Suppressor macrophage (primary cell): ENCODE measurements at regions not wholly inside any gene's neighbourhood (a gene's known extent, or its start where the extent isn't known, plus 50 kb on each side); places are given as distances from the start of the nearest gene placed in this dataset.
A peak's percentile ranks its signal among the peaks of the same experiment; 100 is the strongest.

Experiments
- DNase-seq, 4 experiments: peaks; one replicate each; pipeline ENCODE4 v3.0.0-alpha.2; 2020 to 2022

DNA sequence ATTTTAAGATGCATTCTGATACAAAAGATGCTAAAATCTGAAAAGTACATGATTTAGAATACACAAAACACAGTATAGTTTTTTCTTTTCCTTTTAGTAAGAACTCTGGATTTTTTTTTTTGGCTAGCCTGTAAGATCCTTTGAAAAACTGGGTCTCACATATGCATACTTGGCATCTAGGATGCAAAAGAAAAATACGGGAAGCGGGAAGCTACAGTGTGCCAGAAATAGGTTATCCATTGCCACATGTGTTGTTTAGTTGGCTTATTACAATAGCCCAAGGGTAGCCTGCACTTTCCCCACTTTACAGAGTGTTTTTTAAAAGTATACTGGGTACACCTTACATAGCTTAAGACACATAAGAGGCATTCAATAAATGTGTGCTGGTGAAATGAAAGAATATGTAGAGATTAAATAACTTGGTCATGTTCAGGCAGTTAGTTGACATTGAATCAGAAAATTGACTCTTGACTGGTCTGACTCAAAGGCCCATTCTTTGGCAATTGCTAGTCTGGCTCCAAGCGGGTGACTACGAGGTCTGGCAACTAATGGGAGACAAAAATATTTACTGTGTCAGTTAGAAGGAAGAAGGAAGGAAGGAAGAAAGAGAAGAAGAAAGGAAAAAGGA is 286.8 kb upstream of the TRIB2 start:
- DNase-seq, result peak; percentile 9 to 47 (median 25)

DNA sequence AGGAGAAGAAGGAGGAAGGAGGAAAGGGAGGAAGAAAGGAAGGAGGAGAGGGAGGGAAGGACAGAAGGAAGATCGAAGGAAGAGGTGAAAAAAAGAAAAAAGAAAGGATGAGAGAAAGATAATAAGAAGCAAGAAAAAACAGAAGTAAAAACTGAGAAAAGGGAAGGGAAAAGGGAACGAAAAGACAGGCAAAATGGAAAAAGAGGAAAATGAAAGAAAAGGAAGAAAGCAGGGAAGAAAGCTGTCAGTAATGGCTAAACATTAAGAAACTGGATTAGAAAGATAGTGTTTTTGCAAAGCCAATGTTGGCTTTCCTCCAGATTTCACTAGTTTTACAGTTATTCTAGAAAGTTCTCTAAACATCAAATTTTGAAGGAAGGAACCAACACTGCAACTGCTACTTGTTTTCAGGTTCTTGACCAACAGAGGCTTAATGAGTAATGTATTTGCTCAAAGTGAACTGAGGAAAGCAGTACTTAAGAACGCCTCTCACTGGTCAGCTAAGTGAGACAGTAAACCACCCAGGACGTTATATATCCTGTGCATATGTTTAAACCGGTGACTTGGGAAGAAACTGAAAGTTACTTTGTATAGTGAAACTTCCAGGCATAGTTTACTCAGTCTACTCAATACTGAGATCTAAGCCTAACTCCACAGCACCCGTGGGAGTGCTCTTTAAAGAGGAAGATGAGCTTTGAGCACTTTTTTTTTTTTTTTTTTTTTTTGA is 286.2 kb upstream of the TRIB2 start:
- DNase-seq, result peak; percentile 66 to 88 (median 77)

DNA sequence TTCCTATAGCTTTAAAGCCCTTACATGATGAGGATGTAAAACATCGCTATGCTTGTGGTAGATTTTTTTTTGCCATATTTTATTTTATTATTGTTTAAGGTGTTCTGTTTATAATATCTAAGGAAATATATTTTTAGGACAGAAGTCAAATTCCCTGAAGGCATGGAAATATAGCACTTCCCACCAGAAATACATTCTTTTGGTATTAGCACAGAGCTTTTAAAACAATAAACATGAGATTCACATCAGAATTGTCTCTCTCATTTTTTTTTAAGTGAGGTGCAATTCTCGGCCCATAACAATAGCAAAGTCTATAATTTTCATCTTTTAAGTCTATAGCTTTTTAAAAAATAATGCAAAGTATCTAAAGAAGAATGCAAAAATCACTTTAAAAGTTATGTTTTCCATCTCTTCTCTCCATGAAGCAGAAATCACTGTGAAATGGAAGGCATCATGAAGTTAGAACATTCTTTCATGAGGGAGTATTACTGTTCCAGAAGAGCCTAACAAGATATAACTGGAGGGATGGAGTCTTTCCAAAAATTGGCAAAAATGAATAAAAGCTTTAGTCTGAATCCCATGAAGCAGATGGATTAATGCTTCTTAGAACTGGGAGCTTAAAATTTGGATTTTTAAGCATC is 283.6 kb upstream of the TRIB2 start:
- DNase-seq, result no peak

DNA sequence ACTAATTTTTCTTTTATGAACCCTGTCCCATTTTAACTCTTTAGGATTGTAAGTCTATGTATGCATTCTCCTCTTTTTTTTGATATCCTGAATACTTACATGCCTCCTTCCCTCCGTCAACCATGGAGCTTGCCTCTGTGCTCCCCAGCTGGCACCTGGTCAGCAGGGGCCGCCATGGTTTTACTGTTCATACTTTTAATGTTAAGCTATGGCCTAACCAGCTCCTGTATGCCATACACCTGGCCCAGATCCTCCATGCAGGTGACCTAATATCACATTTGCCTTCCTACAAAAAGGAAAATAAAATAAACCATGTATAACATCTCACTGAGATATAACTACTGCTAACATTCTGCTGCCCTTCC is 283.1 kb upstream of the TRIB2 start:
- DNase-seq, result no peak

DNA sequence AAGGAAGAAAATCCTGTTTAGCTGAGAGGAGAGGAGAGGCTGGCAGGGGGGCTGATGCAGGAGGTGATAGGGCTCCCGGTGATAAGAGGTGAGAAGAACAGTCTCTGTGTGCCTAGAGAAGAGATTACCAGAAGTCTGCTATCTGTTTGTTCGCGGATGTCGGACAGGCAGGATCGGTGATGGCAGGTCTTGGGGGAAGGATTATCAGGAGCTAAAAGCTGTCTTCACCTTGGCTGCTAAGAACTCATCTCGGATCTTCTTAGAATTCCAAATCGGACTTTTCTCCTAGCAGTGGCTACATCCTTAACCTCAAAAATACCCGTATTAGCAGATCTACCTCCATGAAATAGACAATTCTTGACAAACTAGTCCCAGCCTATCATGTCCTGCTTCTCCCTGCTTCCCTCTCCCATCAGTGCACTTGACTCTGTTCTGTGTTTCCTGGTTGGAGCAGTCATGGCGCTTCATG is 282.1 kb upstream of the TRIB2 start:
- no peak for DNase-seq

DNA sequence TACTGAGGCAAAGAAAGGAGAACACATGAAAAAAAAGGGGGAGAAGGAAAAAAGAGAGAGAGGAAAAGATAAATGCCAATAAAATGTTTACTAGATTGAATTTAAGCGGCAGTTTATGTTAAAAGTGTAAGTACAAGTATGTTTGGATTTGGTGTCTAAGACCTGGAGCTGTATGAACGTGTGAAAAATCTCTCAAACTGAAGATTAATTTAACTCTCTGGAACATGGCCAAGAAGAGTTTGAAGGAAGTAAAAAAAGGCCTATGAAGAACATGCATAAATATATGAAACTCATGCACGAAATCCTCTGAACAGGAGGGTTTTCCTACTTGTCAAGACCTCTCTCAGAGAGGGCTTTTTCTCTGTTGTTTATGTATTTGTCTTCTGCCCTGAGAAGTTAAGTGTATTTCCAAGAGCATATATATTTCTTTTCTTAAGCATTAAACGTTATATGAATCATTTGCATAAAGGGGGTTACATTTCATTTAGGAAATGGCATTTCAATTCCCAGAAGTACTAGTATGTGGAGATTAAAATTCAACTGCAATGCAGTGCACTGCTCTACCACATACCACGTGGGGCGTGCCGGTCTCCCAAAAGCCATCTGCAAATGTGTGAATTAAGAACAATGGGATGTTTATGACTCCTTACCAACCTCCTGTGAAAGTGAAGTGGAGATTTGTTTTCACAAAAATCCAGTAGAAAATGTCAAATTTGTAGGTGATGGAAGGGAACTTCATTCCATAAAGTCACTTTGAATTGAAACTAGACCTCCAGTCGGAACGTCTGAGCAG is 281.1 kb upstream of the TRIB2 start:
- peak in 1 of 4 experiments; percentile 27 for DNase-seq

DNA sequence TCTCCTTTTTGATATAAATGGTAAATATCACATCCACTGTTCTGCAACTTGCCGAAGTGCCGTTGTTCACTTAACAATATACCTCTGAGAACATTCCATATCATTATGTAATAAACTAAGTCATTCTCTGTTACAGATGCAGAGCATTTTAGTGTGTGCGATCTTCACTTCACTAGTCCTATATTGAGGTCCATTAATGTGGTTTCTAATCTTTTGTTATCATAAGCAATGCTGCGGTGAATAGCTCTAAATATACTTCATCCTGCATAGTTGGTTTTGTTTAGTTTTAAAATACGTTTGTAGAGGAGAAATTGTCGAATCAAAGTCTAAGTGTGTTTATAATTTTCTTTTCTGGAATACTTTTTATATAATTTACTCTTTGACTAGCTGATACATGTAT is 280.3 kb upstream of the TRIB2 start:
- no peak for DNase-seq

DNA sequence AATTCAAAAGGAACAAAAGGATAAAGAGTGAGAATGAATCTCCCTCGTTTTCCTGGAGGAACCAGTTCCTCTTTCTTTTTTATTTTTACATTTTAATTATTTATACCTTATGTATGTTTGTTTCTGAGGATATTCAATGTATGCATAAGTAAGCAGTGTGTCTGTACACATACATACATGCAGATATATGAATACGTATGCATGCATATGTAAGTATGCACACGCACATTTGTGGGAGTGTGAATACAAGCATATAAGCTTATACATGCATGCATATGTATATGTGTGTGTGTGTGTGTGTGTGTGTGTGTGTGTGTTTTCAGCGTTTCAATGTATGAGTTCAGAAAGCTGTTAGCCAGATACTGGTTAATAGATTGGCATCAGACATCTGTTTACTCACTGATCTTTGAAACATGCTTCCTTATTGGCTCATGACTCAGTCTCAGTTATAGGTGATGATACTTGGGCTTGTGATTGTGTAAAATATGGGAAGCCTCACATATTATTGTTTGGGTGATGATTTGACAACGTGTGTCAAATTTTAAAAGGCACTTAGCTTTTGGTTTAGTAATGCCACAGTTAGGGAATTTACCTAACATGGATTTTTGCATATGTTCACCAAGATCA is 279.7 kb upstream of the TRIB2 start:
- DNase-seq, result peak in 2 of 4 experiments; percentile 36 to 55

DNA sequence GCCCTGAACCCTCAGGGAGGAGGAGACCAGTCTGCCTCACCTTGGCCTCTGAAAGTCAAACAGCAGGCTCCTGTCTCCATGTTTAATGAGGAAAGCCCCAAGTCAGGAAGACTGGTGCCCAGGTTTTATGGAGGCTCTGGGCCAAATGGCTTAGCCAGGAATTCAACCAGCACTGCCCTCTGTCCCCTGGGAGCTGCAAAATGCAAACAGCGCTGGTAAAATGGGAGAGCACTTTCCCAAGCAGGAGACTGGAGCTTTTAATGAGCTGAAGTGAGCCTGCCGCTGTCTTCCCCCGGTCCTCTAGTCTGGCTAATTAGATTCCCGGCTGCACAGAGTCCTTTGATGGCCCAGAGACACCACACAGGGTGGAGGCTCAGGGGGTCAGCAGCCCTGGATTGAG is 276.0 kb upstream of the TRIB2 start:
- no peak for DNase-seq

DNA sequence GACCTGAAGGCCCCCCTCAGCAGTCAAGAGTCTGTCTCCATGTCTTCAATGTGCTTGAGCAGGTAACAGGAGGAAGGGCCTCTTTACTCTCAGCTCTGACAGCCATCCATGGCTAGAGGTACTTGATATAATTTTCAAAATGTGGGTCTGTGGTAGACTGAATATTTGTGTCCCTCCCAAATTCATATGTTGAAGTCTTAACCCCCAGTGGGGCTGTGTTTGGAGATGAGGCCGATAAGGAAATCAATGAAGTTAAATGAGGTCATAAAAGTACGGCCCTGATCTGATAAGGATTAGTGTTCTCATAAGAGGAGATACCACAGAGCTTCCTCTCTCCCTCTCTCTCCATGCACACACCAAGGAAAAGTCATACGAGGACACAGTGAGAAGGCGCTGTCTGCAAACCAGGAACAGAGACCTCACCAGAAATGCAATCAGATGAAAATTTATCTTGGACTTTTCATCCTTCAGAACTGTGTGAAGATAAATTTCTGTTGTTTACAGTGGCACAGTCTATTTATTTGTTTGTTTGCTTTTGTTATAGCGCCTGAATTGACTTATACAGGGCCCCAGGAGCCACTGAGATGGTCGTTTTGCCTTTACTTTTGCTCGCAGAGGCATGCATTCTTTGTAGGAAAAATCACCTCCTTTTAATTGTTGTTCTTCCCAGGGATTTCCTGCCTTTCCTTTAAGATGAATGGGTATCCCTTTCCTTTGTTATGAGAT is 274.8 kb upstream of the TRIB2 start:
- peak in 1 of 4 experiments; percentile 5 for DNase-seq

DNA sequence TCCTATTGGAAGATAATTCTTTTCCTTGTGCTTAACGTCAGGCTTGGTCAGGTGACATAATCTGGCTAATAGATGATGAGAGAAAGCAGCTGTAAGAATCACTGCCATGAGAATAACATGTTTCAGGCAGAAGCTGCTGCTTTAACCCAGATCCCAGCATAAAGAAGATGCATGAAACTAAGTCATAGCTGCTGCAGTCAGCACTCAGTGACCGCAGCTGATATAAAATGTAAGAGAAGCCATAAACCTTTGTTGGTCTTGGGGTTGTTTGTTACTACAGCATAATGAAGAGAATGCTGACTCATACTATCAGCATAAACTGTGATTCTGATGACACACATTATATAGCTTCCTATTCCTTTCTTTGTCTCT is 274.3 kb upstream of the TRIB2 start:
- DNase-seq, result peak in 2 of 4 experiments; percentile 16 to 24

DNA sequence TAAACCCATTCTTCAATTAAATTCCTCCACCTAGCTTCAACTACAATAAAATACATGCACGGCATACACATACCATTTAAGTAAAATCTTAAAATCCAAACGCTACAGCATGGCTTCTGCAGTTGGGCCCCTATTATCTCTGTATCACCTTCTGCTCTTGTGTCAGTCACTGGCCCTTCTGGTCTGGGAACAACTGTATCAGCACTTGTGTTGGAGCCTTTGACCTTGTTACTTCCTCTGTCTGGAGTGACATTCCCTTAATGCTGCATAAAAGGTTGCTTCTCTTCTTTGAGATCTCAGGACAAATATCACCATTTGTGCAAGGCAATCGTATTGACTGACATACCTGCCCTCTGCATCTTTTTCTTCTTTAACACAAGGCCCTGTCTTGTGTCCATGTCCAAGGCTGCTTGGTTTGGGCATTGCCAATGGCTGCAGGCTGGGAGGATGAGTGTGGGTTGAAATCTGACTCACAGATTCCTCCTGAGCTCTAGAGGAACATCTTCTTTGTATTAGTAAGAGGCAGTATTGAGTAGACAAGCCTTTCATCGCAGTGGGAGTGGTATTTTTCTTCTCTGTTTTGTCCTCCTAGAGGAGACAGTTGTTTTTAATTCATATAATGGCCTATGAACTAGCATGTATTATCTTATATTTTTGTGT is 267.8 kb upstream of the TRIB2 start:
- peak; percentile 70 to 86 (median 76) for DNase-seq

DNA sequence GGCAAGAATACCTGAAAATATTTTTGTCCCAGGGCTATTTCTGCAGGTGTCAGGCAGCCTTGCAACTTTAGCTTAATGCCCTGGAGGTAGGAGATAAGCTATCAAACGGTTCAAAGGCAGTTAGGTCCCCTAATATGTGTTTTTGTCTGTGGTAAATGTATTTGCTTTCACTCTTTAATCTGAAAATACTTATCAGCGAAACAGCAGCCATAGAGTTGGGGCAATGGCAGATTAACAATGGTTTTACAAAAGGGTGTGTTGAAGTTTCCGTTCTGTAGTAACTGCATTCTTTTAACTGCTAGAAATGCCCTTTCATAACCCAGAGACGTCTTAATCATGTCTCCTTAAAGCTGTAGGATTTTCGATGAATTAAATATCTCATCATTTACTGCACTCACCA is 265.0 kb upstream of the TRIB2 start:
- DNase-seq, result peak in 1 of 4 experiments; percentile 8

DNA sequence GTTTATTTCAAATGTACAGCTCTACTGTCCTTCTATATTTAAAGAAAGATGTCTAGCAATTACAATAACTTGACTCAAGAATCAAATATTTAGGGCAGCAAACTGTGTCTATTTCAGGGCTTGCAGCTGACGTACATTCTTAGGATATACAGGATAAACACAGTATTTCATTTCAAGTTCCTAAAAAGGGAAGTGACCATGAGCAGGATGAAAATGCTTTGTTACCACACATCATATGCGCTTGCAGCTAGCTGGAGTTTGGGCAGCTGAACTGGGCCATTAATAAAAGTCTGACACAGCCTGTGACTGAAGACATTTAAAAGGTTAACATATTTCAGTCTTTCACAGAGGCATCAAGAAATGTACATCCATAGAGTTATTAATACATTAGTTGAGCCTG is 264.6 kb upstream of the TRIB2 start:
- DNase-seq, result peak; percentile 72 to 89 (median 81)

DNA sequence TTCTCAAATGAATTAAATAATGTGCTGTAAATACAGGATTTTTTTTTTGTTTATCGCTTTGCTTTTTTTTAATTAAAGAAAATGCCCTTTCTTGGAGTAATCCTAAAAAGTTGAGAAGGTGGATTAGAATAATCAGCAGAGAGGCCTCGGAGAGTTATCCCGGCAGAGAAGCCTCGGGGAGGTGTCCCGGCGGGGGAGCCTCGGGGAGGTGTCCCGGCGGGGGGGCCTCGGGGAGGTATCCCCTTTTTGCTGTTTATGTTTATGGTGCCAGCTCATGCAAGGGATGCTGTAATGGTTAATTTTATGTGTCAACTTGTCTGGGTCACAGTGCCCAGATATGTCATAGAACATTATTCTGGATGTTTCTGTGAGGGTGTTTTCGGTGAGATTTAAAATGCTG is 263.0 kb upstream of the TRIB2 start:
- no peak for DNase-seq

DNA sequence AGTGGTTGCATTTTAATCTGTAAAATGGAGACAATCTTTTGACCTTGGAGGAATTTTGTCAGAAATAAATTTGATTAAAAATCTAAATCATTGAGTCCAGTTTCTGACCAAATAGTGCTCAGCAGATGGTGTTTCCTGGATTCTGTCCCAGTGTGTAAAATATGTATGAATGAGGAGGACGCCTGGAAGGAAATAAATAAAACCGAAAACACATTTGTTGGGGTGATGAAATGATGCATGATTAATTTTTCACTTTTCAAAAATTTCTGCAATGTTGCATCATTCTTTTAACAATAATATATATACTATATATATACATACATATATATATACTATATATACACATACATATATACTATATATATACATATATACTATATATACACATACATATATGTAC is 261.1 kb upstream of the TRIB2 start:
- DNase-seq, result no peak

DNA sequence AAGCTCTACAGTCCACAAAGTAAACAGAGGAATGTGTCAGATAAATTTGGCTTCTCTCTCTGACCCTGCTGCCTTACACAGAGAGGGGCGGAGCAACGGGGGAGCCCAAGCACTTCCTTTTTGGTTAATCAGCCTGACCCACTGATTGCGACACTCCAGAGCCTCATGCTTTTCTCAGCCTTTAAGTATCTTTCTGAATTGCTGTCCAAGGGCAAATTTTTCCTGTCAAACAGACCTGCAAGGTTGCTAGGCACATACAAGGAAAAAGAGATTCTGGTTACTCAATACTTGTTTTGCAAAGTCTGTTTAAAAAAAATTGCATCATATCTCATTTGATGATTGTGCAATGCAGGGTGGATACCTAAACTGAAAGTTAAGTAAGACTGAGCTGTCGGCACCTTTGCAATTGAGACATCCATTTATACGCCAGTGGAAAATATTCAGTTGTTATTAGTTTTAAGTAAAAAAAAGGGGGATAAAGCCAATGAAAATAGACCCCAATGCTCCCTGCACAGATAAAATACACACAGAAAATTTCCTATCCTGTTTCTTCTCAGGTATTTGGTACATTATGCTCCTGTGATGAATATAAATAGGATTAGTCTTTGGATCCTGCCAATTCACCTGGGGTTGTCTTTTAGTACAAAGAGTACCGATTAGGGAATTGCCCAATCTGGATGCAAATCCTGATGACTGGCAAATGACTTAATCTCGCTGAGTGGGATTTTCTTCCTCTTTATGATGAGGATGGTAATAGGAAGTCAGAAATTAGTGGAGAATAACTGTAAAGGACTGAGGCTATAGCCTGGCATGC is 260.2 kb upstream of the TRIB2 start:
- peak; percentile 93 to 98 (median 96) for DNase-seq

DNA sequence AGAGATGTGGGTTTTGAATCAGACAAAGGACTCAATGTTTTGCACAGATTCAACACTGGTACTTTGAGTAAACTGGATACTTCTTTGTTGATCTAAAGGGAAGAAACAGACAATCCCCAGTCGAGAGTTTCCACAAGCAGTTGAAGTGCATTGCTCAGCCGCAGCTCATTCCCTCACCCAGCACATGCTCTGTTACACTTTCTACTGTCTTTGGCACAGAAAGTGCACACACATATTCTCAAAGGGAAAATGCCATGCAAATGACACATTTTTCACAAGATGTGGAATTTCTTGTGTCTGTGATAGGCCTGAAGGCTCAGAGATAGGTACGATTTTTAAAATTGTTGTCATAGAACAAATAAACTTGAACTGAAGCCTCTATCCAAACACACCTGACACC is 258.9 kb upstream of the TRIB2 start:
- DNase-seq, result no peak

DNA sequence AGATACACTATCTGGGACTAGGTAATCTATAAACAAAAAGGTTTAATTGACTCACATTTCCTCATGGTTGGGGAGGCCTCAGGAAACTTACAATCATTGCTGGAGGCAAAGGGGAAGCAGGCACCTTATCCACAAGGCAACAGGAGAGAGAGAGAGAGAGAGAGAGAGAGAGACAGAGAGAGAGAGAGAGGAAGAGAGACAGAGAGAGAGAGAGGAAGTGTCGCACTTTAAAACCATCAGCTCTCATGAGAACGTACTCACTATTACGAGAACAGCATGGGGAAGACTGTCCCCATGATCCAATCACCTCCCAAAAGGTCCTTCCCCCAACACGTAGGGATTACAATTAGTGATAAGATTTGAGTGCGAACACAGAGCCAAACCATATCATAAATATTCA is 253.5 kb upstream of the TRIB2 start:
- DNase-seq, result no peak

DNA sequence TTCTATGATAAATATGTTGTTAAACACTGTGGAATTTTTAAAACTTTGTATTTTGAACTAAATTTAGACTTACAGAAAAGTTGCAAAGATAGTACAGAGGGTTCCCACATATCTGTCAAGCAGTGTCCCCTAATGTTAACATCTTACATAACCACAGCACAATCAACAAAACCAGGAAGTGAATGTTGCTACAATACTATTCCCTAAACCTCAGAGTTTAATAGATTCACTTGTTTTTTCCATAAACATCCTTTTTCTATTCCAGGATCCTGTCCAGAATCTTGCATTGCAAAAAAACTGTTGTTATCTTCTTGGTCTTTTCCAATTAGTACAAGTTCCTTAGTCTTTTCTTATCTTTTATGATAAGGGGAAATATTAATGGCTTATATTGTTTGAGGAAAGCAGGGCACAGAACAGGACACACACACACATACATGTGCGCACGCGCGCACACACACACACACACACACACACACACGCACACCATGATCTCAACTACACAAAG is 251.1 kb upstream of the TRIB2 start:
- DNase-seq, result peak in 2 of 4 experiments; percentile 34 to 38
